Thyroid gland (tissue), 4 donors: ENCODE measurements at regions not wholly inside any gene's neighbourhood (a gene's known extent, or its start where the extent isn't known, plus 50 kb on each side); places are given as distances from the start of the nearest gene placed in this dataset.
"Not testable (repeated sequence)": the region's sequence is repeated elsewhere in the genome, so short reads cannot be mapped to it uniquely, and the experiment has no call there.

Experiments
- DNase-seq, 2 donors: peaks; one replicate each; pipeline ENCODE4 v3.0.0-alpha.2; 2019
- H3K27ac ChIP-seq, 3 donors: fragments of 200-600 bp; sonication (generic); 1 replicate in 2 of 3; 2 replicates in 1 of 3; pipeline ENCODE4 v1.5.1; 2016 to 2019; ENCODE audit warnings: mild to moderate bottlenecking in 1 of 3, moderate library complexity in 1 of 3
- H3K27me3 ChIP-seq: fragments of 200-600 bp; sonication (generic); one replicate; pipeline ENCODE4 v1.5.1; 2019
- H3K36me3 ChIP-seq, 2 donors: fragments of 200-600 bp; sonication (generic); one replicate each; pipeline ENCODE4 v1.5.1; 2016 to 2019
- H3K4me1 ChIP-seq, 2 donors: fragments of 200-600 bp; sonication (generic); one replicate each; pipeline ENCODE4 v1.5.1; 2017 to 2019
- H3K4me3 ChIP-seq, 3 donors: fragments of 200-600 bp; sonication (generic); replicated peaks in 1 of 3; 1 replicate in 2 of 3; 2 replicates in 1 of 3; pipeline ENCODE4 v1.5.1; 2016; ENCODE audit warnings: mild to moderate bottlenecking in 1 of 3
- H3K9me3 ChIP-seq: fragments of 200-600 bp; sonication (generic); one replicate; pipeline ENCODE4 v1.5.1; 2017
- POLR2A ChIP-seq, 2 donors: fragments of 450-650 bp; IDR thresholded peaks; one replicate each; pipeline ENCODE4 v1.6.1; 2017; ENCODE audit warnings: antibody characterized with exemption in 2 of 2, mild to moderate bottlenecking in 2 of 2, moderate library complexity in 1 of 2
- WGBS, 2 donors: methylation state at CpG; one replicate each; pipeline ENCODE4 v1.1.5; 2017; 5-methylcytosine and 5-hydroxymethylcytosine counted together
- intact Hi-C: fragments of 100-400 bp; cut with DNase I; formaldehyde crosslinking; loops from one replicate; pipeline ENCODE4 v1.15.1; 2023
- TF ChIP-seq, protein P1 (sequence below), 6 experiments: fragments of 200-600 bp in 3 of 6; fragments of 450-650 bp in 3 of 6; sonication (generic) in 3 of 6; IDR thresholded peaks; one replicate each; pipeline ENCODE4 v1.5.1; 2016 to 2019; ENCODE audit warnings: antibody characterized with exemption in 6 of 6, mild to moderate bottlenecking in 2 of 6, inconsistent platforms in 1 of 6, moderate library complexity in 1 of 6

- TF ChIP-seq POLR2A (IDR thresholded peaks at IDR 0.05), result no peak
- TF ChIP-seq, protein P1, sequence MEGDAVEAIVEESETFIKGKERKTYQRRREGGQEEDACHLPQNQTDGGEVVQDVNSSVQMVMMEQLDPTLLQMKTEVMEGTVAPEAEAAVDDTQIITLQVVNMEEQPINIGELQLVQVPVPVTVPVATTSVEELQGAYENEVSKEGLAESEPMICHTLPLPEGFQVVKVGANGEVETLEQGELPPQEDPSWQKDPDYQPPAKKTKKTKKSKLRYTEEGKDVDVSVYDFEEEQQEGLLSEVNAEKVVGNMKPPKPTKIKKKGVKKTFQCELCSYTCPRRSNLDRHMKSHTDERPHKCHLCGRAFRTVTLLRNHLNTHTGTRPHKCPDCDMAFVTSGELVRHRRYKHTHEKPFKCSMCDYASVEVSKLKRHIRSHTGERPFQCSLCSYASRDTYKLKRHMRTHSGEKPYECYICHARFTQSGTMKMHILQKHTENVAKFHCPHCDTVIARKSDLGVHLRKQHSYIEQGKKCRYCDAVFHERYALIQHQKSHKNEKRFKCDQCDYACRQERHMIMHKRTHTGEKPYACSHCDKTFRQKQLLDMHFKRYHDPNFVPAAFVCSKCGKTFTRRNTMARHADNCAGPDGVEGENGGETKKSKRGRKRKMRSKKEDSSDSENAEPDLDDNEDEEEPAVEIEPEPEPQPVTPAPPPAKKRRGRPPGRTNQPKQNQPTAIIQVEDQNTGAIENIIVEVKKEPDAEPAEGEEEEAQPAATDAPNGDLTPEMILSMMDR (IDR thresholded peaks at IDR 0.05), result no peak
- 87 to 91% methylated on average over 6 of the region's 6 CpGs for WGBS, 2 donors
Measured at GRCh38 chr6:22153384-22154158, 143.3 kb downstream of the PRL start.

DNA sequence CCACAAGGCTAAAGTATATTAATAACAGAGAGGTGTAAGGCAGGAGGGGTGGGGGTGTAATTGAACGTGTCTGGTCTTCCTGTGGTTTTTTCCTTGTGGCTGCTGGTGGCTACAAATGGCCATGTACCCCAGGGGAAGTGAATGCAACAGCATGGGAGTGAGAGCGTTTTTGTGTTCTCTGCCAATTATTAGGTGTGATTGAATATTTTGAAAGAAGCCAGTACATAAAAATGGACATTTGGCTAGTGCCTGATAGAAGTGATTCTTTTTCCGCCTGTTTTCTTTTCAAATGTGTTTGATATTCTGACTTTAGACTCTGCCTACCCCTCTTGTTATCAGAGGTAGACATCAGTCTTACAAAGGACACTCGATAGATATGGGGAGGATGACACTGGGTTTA is 141.3 kb downstream of the PRL start:
- intact Hi-C loops, result no loop called here
- WGBS, 2 donors, result 90 to 91% methylated on average over 4 of the region's 4 CpGs

More at GRCh38 chr6:22153384-22154158, 143.3 kb downstream of the PRL start:
- no peaks in the 10 kb centered on the region for H3K27me3 ChIP-seq
- no peak overlapping the region for H3K4me3 ChIP-seq
- H3K4me1 ChIP-seq, result peaks cover 11 to 16% of the 10 kb centered on the region in 2 donors
- no peak for DNase-seq
- intact Hi-C loops, result no loop called here
- no peaks in the 10 kb centered on the region for H3K9me3 ChIP-seq
- no peak overlapping the region for H3K27ac ChIP-seq
- no peaks in the 10 kb centered on the region for H3K36me3 ChIP-seq

GRCh38 chr6:22157233-22157632 is 139.6 kb downstream of the PRL start:
- no peak overlapping the region for H3K4me3 ChIP-seq
- H3K9me3 ChIP-seq, result no peaks in the 10 kb centered on the region
- H3K4me1 ChIP-seq, result no peaks in the 10 kb centered on the region
- no peaks in the 10 kb centered on the region for H3K27me3 ChIP-seq
- intact Hi-C loops, result no loop called here
- no peak for DNase-seq
- TF ChIP-seq, protein P1 (IDR thresholded peaks at IDR 0.05), result no peak
- TF ChIP-seq POLR2A (IDR thresholded peaks at IDR 0.05), result no peak
- 96 to 99% methylated on average over 4 of the region's 4 CpGs for WGBS, 2 donors
- no peaks in the 10 kb centered on the region for H3K36me3 ChIP-seq
- no peak overlapping the region for H3K27ac ChIP-seq

More for the DNA sequence above, 141.3 kb downstream of the PRL start:
- no peaks in the 10 kb centered on the region for H3K36me3 ChIP-seq
- no peak for DNase-seq
- no peaks in the 10 kb centered on the region for H3K27me3 ChIP-seq
- no peaks in the 10 kb centered on the region for H3K9me3 ChIP-seq
- peaks cover 0 to under 1% of the 10 kb centered on the region in 2 donors for H3K4me1 ChIP-seq
- no peak for TF ChIP-seq POLR2A (IDR thresholded peaks at IDR 0.05)
- H3K4me3 ChIP-seq, result no peak overlapping the region
- H3K27ac ChIP-seq, result no peak overlapping the region

DNA sequence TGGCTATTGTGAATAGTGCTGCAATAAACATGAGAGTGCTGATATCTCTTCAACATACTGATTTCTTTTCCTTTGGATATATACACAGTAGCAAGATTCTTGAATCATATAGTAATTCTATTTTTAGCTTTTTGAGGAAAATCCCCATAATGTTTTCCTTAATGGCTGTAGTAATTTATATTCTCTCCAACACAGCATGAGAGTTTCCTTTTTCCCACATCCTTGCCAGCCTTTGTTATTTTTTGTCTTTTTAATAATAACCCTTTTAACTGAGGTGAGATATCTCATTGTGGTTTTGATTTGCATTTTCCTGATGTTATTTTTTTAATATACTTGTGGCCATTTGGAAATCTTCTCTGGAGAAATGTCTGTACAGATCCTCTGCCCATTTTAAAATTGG is 132.6 kb downstream of the PRL start:
- intact Hi-C loops, result no loop called here
- no peak for DNase-seq
- Histone ChIP-seq H3K4me3 (no peak overlapping the region), H3K4me1 (no peaks in the 10 kb centered on the region), H3K9me3 (no peaks in the 10 kb centered on the region), H3K27me3 (no peaks in the 10 kb centered on the region), H3K27ac (no peak overlapping the region), H3K36me3 (no peaks in the 10 kb centered on the region)
- no peak for TF ChIP-seq POLR2A (IDR thresholded peaks at IDR 0.05)
- TF ChIP-seq, protein P1 (IDR thresholded peaks at IDR 0.05), result no peak

DNA sequence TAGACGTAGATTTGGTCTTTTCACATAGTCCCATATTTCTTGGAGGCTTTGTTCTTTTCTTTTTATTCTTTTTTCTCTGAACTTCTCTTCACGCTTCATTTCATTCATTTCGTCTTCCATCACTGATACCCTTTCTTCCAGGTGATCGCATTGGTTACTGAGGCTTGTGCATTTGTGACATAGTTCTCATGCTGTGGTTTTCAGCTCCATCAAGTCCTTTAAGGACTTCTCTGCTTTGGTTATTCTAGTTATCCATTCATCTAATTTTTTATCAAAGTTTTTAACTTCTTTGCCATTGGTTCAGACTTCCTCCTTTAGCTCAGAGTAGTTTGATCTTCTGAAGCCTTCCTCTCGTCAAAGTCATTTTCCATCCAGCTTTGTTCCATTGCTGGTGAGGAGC is 125.8 kb downstream of the PRL start:
- H3K9me3 ChIP-seq, intact Hi-C loops, H3K4me1 ChIP-seq, H3K27me3 ChIP-seq, DNase-seq, H3K27ac ChIP-seq, H3K4me3 ChIP-seq, H3K36me3 ChIP-seq: not testable (repeated sequence)
- WGBS, 2 donors, result 96% methylated on average over 5 of the region's 5 CpGs

GRCh38 chr6:22171885-22172284 is 125.0 kb downstream of the PRL start:
- H3K4me1 ChIP-seq, result not testable (repeated sequence)

More at GRCh38 chr6:22171885-22172284, 125.0 kb downstream of the PRL start:
- intact Hi-C loops, H3K36me3 ChIP-seq, H3K4me3 ChIP-seq, H3K27me3 ChIP-seq, H3K9me3 ChIP-seq, H3K27ac ChIP-seq, DNase-seq: not testable (repeated sequence)
- WGBS, 2 donors, result 93 to 97% methylated on average over 15 of the region's 15 CpGs
